SIG-M5 treated with dmso at 0.1 percent for 504 hours (cell line): ENCODE measurements at regions not wholly inside any gene's neighbourhood (a gene's known extent, or its start where the extent isn't known, plus 50 kb on each side); places are given as distances from the start of the nearest gene placed in this dataset.

Experiments
- DNase-seq: peaks from one replicate; lab custom pipeline; 2025; ENCODE audit not compliant: unreplicated experiment; lab: John Stamatoyannopoulos, UW

DNA sequence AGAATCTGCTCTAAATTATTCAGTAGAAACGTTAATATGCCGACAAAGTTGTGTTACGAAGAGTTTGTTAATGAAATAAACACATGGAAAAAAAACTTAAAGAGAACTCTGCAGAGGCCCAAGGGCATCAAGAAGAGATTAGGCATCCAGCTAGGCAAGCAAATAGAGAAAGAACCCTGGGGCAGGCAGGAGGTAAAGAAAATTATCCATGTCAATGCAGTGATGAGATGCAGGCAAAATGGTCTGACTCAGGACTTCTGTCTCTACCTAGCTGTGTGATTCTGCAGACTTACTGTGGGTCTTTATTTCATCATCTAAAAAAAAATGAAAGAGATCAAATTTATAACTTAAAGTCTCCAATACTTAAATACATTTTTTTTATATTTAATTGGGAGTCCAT is 448.0 kb downstream of the HAO1 start:
- DNase-seq: no peak

GRCh38 chr20:7493311-7493710 is 446.9 kb downstream of the HAO1 start:
- DNase-seq: no peak

- no peak for DNase-seq
Measured at GRCh38 chr20:7496394-7496991, 443.8 kb downstream of the HAO1 start.

GRCh38 chr20:7497985-7498384 is 442.3 kb downstream of the HAO1 start:
- DNase-seq: no peak

- DNase-seq: no peak
Measured at GRCh38 chr20:7499201-7499600, 441.1 kb downstream of the HAO1 start.

DNA sequence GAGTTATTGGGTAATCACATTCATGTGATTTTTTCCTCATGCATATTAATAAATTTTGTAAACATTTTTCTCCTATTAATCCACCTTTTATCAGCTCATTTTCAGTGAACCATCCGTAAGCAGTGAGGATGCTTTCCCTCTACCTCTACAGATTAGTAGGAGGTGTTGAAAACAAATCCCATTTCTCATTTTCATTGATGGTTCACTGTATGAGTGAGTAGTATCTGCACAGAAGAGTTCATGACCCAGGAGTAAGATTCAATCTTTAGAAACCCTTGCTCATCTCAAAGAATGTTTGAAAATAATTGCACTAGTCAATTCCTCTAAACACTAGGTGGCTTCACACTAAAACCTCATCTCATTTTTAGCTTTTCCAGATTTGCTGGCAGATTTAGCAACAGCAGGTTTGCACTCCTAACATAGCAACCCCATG is 440.0 kb downstream of the HAO1 start:
- no peak for DNase-seq

DNA sequence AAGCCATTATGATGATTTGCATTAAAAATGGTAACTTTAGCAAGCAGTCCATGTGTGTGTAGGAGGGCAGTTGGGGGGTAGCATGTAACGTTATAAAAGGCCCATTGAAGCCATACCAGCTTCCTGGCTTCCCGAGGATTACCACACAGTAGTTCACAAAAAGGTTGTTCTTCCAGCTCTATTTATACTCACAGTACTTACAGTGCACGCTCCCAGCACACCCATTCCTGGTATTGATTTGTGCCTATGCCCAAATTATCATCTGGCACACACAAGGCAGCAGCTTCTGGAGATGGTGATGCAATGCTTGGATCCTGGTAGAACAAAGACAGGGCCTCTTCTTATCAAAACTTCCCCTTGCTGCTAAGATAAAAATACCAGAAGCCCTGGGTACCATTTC is 436.8 kb downstream of the HAO1 start:
- DNase-seq: no peak

DNA sequence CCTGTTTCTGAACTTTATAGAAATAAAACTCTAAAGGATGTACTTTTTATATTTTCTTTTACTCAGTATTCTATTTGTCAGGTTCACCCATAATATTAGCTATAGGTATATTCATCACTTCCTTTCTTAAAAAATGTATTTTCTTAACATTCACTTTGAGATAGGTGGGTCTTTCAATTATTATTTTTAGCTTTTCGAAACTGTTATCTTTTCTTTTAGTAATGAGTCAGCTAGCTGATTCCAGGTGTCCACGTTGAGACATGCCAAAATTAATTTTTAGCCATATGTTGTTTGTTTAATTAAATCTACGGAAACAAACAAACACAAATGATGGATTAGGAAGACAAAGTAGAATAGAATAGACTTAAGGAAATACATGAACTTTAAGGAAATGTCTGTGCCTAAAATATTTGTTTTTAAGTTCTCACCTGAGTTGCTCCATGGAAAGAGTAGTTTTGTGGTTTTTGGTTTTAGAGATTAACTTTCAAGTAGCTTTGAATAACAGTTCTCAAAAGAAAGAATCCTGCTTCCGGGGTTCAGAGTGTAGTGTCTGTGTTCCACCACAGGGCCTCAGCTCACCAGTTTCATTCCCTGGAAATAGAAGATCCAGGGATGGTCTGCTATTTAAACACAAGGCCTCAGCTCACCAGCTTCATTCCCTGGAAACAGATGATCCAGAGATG is 435.0 kb downstream of the HAO1 start:
- no peak for DNase-seq

- DNase-seq: no peak
Measured at GRCh38 chr20:7505835-7506221, 434.4 kb downstream of the HAO1 start.

DNA sequence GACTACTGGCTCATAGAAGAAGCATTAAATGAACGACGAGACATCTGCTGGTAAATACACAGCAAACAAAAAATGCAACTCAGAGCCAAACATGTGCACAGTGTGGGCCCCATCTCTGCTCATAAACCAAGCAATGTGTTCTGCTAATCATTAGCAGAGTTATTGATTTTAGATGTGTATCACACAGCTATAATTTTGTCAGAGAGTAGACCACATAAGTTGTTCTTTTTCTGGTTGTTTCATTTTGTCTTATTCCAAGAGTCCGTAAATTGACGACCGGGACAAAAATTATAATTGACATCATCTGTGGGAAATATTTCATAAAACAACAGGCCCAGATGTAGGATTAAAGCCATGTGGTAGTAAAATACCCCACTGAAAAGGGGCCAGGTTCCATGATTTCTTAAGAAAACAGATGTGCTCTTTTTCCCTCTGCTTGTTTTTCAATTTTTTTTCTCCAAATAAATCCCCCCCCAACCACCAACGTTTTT is 423.6 kb downstream of the HAO1 start:
- no peak for DNase-seq

DNA sequence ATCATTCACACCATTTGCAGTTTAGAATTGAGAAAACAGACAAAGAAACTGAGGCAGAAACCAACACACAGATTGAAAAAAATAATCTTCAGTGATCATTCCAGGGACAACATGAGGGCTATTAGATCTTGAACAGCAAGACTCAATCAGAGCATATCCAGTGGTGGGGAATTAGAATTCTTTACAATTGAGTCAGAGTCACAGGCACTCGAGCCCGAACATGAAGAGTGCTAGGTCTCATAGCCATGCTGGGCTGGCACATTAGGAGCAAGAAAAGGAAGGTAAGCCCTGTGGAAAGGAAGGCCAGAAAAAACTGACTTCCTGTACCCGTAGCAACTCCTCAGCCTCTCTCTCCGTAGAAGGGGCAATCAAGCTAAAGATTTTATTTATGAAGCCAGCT is 419.9 kb downstream of the HAO1 start:
- no peak for DNase-seq

- no peak for DNase-seq
Measured at GRCh38 chr20:7523288-7523687, 417.0 kb downstream of the HAO1 start.

GRCh38 chr20:7540018-7540417 is 400.2 kb downstream of the HAO1 start:
- no peak for DNase-seq

GRCh38 chr20:7540923-7541322 is 399.3 kb downstream of the HAO1 start:
- DNase-seq: no peak

GRCh38 chr20:7571101-7571500 is 369.2 kb downstream of the HAO1 start:
- no peak for DNase-seq

DNA sequence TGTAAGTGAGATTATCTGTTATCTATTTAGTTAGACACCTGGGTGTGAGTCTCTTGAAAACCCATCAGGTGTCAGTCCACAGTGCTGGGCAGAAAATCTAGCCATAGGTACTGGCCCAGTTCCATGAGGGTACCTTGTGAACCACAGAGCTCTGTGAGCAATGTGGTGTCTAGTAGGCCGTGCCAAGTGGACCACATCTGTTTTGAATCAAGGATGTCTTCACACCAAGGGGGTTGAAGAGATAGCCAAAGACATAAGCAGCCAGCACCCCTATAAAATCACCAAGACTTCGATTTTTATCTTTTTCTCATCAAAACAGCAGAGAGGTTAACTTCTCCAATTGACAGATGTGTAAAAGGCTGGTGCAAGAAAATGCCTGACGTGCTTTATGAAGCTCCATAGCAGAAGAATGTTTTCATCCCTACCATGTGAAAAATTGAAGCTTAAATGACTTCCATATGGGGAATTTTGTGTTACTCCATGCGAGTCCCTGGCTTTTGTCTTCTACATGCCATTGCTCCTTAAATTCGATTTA is 368.7 kb downstream of the HAO1 start:
- DNase-seq: no peak

DNA sequence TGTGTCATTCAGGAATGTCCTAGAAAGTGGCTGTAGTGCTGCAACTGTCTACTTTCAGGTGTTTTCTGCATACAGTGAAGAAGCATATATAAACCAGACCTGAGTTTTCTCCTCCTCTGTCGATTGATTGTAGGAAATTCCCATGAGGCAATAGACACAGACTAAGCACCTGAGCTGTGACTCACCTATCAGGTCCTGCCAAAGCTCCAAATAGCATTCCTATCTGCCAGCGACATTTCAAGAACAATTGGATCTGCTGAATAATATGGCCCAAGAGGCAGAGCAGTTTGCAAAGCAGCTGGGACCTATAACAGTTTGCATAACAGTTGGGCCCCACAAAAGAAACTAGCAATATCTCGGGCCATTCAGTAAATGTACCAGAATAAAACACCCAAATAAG is 360.4 kb downstream of the HAO1 start:
- no peak for DNase-seq

- DNase-seq: no peak
Measured at GRCh38 chr20:7585126-7585679, 355.1 kb downstream of the HAO1 start.

DNA sequence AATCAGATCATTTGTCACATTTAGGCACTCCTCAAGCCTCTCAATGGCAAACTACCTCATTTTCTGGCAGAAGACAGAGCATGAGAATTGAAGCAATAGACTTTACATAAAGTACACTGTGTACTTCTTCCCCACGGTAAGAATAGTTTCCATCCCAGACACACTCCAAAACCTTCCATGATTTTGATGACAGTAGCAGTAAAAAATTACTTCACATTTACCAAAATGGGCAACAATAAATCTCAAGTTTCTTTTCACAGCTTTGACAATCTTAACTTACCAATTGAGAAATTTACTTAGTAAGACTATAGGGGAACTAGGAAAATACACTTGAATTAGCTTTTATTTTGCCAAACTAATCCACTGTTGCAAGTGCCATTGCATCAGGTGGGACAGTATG is 353.8 kb downstream of the HAO1 start:
- no peak for DNase-seq

DNA sequence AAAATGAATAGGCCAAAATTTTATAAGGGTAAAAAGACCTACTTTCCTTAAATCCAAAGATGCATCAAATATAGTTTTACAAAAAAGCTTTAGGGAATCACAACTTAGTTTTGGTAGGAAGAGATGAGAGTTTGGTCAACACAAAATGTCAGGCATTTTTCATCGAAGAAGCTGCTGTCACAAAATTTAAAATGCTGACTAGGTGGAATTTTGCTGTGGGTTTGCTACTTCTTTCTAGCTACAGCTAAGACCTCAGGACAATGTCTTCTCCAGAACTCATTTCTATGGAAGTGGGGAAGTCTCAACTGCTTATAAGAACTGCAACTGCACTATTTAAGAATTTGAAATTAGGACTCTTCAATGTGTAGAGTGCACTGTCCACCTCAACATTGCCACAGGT is 351.1 kb downstream of the HAO1 start:
- DNase-seq: no peak

DNA sequence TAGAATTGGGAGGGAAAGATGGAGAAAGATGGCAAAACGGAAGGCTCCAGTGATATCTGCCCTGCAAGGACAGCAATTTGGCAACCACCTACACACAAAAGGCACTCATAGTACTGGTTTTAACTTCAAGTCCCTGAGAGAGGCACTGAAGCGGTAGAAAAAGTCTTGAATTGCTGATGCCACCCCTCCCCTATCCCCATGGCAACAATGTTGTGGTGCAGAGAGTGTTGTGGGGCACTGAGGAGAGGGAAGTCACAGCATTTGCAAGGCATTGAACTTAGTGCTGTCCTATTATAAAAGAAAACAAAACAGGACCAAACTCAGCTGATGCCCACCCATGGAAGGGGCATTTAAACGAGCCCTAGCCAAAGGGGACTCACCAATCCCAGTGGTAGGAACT is 343.7 kb downstream of the HAO1 start:
- DNase-seq: no peak

DNA sequence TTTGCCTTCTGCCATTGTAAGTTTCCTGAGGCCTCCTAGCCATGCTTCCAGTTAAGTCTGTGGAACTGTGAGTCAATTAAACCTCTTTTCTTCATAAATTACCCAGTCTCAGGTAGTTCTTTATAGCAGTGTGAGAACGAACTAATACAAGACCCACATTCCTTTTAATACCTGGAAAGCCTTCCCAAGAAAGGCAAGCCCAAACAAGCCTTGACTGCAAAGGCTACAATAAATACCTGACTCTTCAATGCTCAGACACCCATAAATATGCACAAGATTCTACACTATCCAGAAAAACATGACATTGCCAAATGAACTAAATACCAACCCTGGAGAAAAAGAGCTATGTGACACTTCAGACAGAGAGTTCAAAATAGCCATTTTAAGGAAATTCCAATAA is 338.8 kb downstream of the HAO1 start:
- no peak for DNase-seq
